ENCODE measurements at regions not wholly inside any gene's neighbourhood (a gene's known extent, or its start where the extent isn't known, plus 50 kb on each side); places are given as distances from the start of the nearest gene placed in this dataset.

GRCh38 chr13:62123409-62123808 lies 707.8 kb upstream of the PCDH20 start:
- TF ChIP-seq FOSL1 (IDR thresholded peaks at IDR 0.05; ENCODE audit: low read depth), result no peak
- no peak for TF ChIP-seq YY1 (IDR thresholded peaks at IDR 0.05; ENCODE audit: extremely low read depth, insufficient replicate concordance, low read depth, low read length)
- TF ChIP-seq CBX3 (IDR thresholded peaks at IDR 0.05; ENCODE audit: low read depth), result no peak
- TF ChIP-seq EZH2phosphoT487 (IDR thresholded peaks at IDR 0.05; ENCODE audit: borderline replicate concordance), result no peak
- no peak for TF ChIP-seq POLR2A (IDR thresholded peaks at IDR 0.05; ENCODE audit: borderline replicate concordance, extremely low read depth, insufficient read depth, insufficient read length)
- TF ChIP-seq SIN3A (IDR thresholded peaks at IDR 0.05; ENCODE audit: low read depth), result no peak
- no peak for TF ChIP-seq POLR2AphosphoS5 (IDR thresholded peaks at IDR 0.05; ENCODE audit: low read depth, low read length)
- TF ChIP-seq SRF (IDR thresholded peaks at IDR 0.05; ENCODE audit: low read depth), result no peak
- no peak for TF ChIP-seq CEBPB (IDR thresholded peaks at IDR 0.05; ENCODE audit: low read depth)
- no peak for TF ChIP-seq RAD21 (IDR thresholded peaks at IDR 0.05; ENCODE audit: low read depth)
- no peak for TF ChIP-seq ZBTB33 (IDR thresholded peaks at IDR 0.05; ENCODE audit: extremely low read depth, insufficient replicate concordance, low read length)
- TF ChIP-seq, protein P1, sequence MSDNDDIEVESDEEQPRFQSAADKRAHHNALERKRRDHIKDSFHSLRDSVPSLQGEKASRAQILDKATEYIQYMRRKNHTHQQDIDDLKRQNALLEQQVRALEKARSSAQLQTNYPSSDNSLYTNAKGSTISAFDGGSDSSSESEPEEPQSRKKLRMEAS (IDR thresholded peaks at IDR 0.05), result no peak
- TF ChIP-seq ELF1 (IDR thresholded peaks at IDR 0.05; ENCODE audit: borderline replicate concordance, low read depth), result no peak
- TF ChIP-seq ZFX (IDR thresholded peaks at IDR 0.05), result no peak
- TF ChIP-seq, protein P2, sequence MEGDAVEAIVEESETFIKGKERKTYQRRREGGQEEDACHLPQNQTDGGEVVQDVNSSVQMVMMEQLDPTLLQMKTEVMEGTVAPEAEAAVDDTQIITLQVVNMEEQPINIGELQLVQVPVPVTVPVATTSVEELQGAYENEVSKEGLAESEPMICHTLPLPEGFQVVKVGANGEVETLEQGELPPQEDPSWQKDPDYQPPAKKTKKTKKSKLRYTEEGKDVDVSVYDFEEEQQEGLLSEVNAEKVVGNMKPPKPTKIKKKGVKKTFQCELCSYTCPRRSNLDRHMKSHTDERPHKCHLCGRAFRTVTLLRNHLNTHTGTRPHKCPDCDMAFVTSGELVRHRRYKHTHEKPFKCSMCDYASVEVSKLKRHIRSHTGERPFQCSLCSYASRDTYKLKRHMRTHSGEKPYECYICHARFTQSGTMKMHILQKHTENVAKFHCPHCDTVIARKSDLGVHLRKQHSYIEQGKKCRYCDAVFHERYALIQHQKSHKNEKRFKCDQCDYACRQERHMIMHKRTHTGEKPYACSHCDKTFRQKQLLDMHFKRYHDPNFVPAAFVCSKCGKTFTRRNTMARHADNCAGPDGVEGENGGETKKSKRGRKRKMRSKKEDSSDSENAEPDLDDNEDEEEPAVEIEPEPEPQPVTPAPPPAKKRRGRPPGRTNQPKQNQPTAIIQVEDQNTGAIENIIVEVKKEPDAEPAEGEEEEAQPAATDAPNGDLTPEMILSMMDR (IDR thresholded peaks at IDR 0.05 in 2 of 3, conservative IDR thresholded peaks at IDR 0.05 in 1 of 3; ENCODE audit: borderline replicate concordance in 1 of 3, insufficient read depth in 1 of 3, low read depth in 2 of 3, low read length in 2 of 3), result no peak
- no peak for TF ChIP-seq ATF3 (IDR thresholded peaks at IDR 0.05)
- no peak for TF ChIP-seq JUND (IDR thresholded peaks at IDR 0.05)
- RAD21 ChIA-PET (ENCODE audit: low non-redundant PET in 1 of 2, low total read pairs in 2 of 2, uncharacterized antibody in 2 of 2, unreplicated experiment in 2 of 2), result no interaction called here
- Histone ChIP-seq H3K27me3 (ENCODE audit: insufficient read depth, low read length) (no peaks in the 10 kb centered on the region), H2AFZ (ENCODE audit: low read depth, low read length, poor library complexity, severe bottlenecking) (no peak overlapping the region), H3K36me3 (ENCODE audit: control insufficient read depth in 1 of 2, insufficient read depth in 2 of 2, low read length in 2 of 2) (no peaks in the 10 kb centered on the region), H4K20me1 (ENCODE audit: insufficient read depth) (no peaks in the 10 kb centered on the region), H3K9ac (ENCODE audit: low read length) (no peak overlapping the region), H3K4me3 (replicated peaks in 1 of 2; ENCODE audit: low read depth in 1 of 2, low read length in 2 of 2) (no peak overlapping the region), H3K27ac (ENCODE audit: low read depth, low read length) (no peak overlapping the region), H3K79me2 (ENCODE audit: insufficient read depth, low read length) (no peaks in the 10 kb centered on the region), H3K9me2 (ENCODE audit: insufficient read depth) (no peaks in the 10 kb centered on the region), H3K4me2 (ENCODE audit: low read length) (no peak overlapping the region), H3K4me1 (ENCODE audit: control insufficient read depth in 1 of 2, insufficient read depth in 2 of 2, low read length in 2 of 2) (no peaks in the 10 kb centered on the region), H3K9me3 (ENCODE audit: control insufficient read depth in 1 of 2, insufficient read depth in 1 of 2, low read depth in 1 of 2, low read length in 2 of 2) (no peaks in the 10 kb centered on the region)
- intact Hi-C loops (cut with micrococcal nuclease), result no loop called here
- CTCF ChIA-PET, result no interaction called here
- POLR2A ChIA-PET, result no interaction called here
- no TSS peak for BruUV-seq (replicated peaks)
- no peak for DNase-seq (ENCODE audit: low read depth, low spot score)
- ATAC-seq, result no peak

All from HCT116 (cell line).